Gastroesophageal sphincter (tissue), 4 donors: ENCODE measurements at regions not wholly inside any gene's neighbourhood (a gene's known extent, or its start where the extent isn't known, plus 50 kb on each side); places are given as distances from the start of the nearest gene placed in this dataset.

Source experiments
- ATAC-seq: fragments of 150-250 bp; one replicate; pipeline ENCODE4 v1.9.1; 2016; ENCODE audit warnings: mild to moderate bottlenecking, moderate library complexity
- H3K27ac ChIP-seq, 4 donors: fragments of 200-600 bp; sonication (generic) in 3 of 4; 1 replicate in 3 of 4; 2 replicates in 1 of 4; pipeline ENCODE4 v1.5.1; 2016 to 2019
- H3K27me3 ChIP-seq: fragments of 200-600 bp; sonication (generic); one replicate; pipeline ENCODE4 v1.5.1; 2019
- H3K36me3 ChIP-seq, 2 donors: fragments of 200-600 bp; sonication (generic); one replicate each; pipeline ENCODE4 v1.5.1; 2019; ENCODE audit warnings: control low read depth in 1 of 2
- H3K4me1 ChIP-seq, 3 donors: fragments of 200-600 bp; sonication (generic); 1 replicate in 2 of 3; 2 replicates in 1 of 3; pipeline ENCODE4 v1.5.1; 2016 to 2019; ENCODE audit warnings: control low read depth in 2 of 3
- H3K4me3 ChIP-seq, 2 donors: fragments of 200-600 bp; sonication (generic); one replicate each; pipeline ENCODE4 v1.5.1; 2019; ENCODE audit warnings: mild to moderate bottlenecking in 1 of 2, moderate library complexity in 1 of 2
- H3K9me3 ChIP-seq, 3 donors: fragments of 200-600 bp; sonication (generic); one replicate each; pipeline ENCODE4 v1.5.1; 2017 to 2019; ENCODE audit warnings: control low read depth in 2 of 3
- CTCF ChIP-seq, 4 experiments: fragments of 200-600 bp in 2 of 4; fragments of 450-650 bp in 2 of 4; sonication (generic) in 1 of 4; IDR thresholded peaks; one replicate each; pipeline ENCODE4 v1.5.1; 2017 to 2019; ENCODE audit warnings: antibody characterized with exemption in 4 of 4, mild to moderate bottlenecking in 2 of 4, moderate library complexity in 2 of 4
- EP300 ChIP-seq: sonication (generic); formaldehyde crosslinking; IDR thresholded peaks from one replicate; pipeline ENCODE4 v1.6.1; 2017; ENCODE audit warnings: antibody characterized with exemption, mild to moderate bottlenecking
- POLR2A ChIP-seq, 2 donors: fragments of 450-650 bp; IDR thresholded peaks; one replicate each; pipeline ENCODE4 v1.6.1; 2017; ENCODE audit warnings: antibody characterized with exemption in 2 of 2, mild to moderate bottlenecking in 2 of 2, moderate library complexity in 1 of 2
- POLR2AphosphoS5 ChIP-seq: sonication (generic); formaldehyde crosslinking; IDR thresholded peaks from one replicate; pipeline ENCODE4 v1.6.1; 2017; ENCODE audit warnings: antibody characterized with exemption
- WGBS, 2 donors: methylation state at CpG; one replicate each; pipeline ENCODE4 v1.1.5; 2018; ENCODE audit warnings: low coverage in 1 of 2; 5-methylcytosine and 5-hydroxymethylcytosine counted together

- H3K4me3 ChIP-seq = no peak overlapping the region
- TF ChIP-seq POLR2AphosphoS5 (no peak), EP300 (no peak)
- no peaks in the 10 kb centered on the region for H3K27me3 ChIP-seq
- no peak overlapping the region for H3K27ac ChIP-seq
- H3K9me3 ChIP-seq = no peaks in the 10 kb centered on the region
- WGBS, 2 donors = 21 to 26% methylated on average over 3 of the region's 3 CpGs
- no peaks in the 10 kb centered on the region for H3K36me3 ChIP-seq
- ATAC-seq = no peak
- H3K4me1 ChIP-seq = no peaks in the 10 kb centered on the region
These were observed 220.6 kb downstream of the DMAC1 start for GRCh38 chr9:7578951-7579350.

GRCh38 chr9:7570107-7570720, 229.4 kb downstream of the DMAC1 start:
- H3K27me3 ChIP-seq = no peaks in the 10 kb centered on the region
- H3K9me3 ChIP-seq = no peaks in the 10 kb centered on the region
- no peaks in the 10 kb centered on the region for H3K4me1 ChIP-seq
- H3K4me3 ChIP-seq = no peak overlapping the region
- 92 to 93% methylated on average over 1 of the region's 1 CpG for WGBS, 2 donors
- H3K36me3 ChIP-seq = no peaks in the 10 kb centered on the region
- no peak overlapping the region for H3K27ac ChIP-seq
- TF ChIP-seq CTCF (IDR thresholded peaks at IDR 0.05) = peak; percentile 44 to 60 (median 51)
- no peak for TF ChIP-seq EP300
- ATAC-seq = no peak

GRCh38 chr9:7567687-7568086, 231.9 kb downstream of the DMAC1 start:
- WGBS, 2 donors = 63 to 80% methylated on average over 2 of the region's 2 CpGs
- Histone ChIP-seq H3K4me1 (no peaks in the 10 kb centered on the region), H3K27ac (no peak overlapping the region), H3K4me3 (no peak overlapping the region), H3K27me3 (no peaks in the 10 kb centered on the region), H3K36me3 (no peaks in the 10 kb centered on the region), H3K9me3 (no peaks in the 10 kb centered on the region)
- ATAC-seq = no peak
- TF ChIP-seq POLR2A (IDR thresholded peaks at IDR 0.05) (no peak), CTCF (IDR thresholded peaks at IDR 0.05) (no peak), POLR2AphosphoS5 (no peak), EP300 (no peak)

GRCh38 chr9:7561527-7562080, 238.0 kb downstream of the DMAC1 start:
- no peak for ATAC-seq
- no peak for TF ChIP-seq POLR2A (IDR thresholded peaks at IDR 0.05)
- TF ChIP-seq EP300 = no peak
- TF ChIP-seq CTCF (IDR thresholded peaks at IDR 0.05) = no peak
- no peak for TF ChIP-seq POLR2AphosphoS5
- Histone ChIP-seq H3K27ac (no peak overlapping the region), H3K9me3 (no peaks in the 10 kb centered on the region), H3K4me3 (no peak overlapping the region), H3K4me1 (no peaks in the 10 kb centered on the region), H3K27me3 (no peaks in the 10 kb centered on the region), H3K36me3 (no peaks in the 10 kb centered on the region)
- 61 to 90% methylated on average over 3 to 4 of the region's 6 CpGs for WGBS, 2 donors

- TF ChIP-seq POLR2AphosphoS5 = no peak
- TF ChIP-seq EP300 = no peak
- no peak for TF ChIP-seq POLR2A (IDR thresholded peaks at IDR 0.05)
- no peak for TF ChIP-seq CTCF (IDR thresholded peaks at IDR 0.05)
- Histone ChIP-seq H3K9me3 (no peaks in the 10 kb centered on the region), H3K36me3 (no peaks in the 10 kb centered on the region), H3K4me3 (no peak overlapping the region), H3K4me1 (no peaks in the 10 kb centered on the region), H3K27me3 (no peaks in the 10 kb centered on the region), H3K27ac (no peak overlapping the region)
- 44 to 52% methylated on average over 2 to 5 of the region's 5 CpGs for WGBS, 2 donors
- ATAC-seq = no peak
These were observed 238.8 kb downstream of the DMAC1 start for GRCh38 chr9:7560669-7561305.
